ENCODE measurements at regions not wholly inside any gene's neighbourhood (a gene's known extent, or its start where the extent isn't known, plus 50 kb on each side); places are given as distances from the start of the nearest gene placed in this dataset.

GRCh38 chr2:35428548-35428947 lies 927.0 kb upstream of the CRIM1 start:
- peak; percentile 45 for DNase-seq

- DNase-seq = no peak
Measured at GRCh38 chr2:35421485-35421884, 934.1 kb upstream of the CRIM1 start.

- DNase-seq = no peak
Measured at GRCh38 chr2:35417293-35417692, 938.3 kb upstream of the CRIM1 start.

- DNase-seq = no peak
Measured at GRCh38 chr2:35416391-35417140, 939.0 kb upstream of the CRIM1 start.

- DNase-seq = no peak
Measured at GRCh38 chr2:35415942-35416341, 939.6 kb upstream of the CRIM1 start.

- DNase-seq = no peak
Measured at GRCh38 chr2:35415282-35415681, 940.3 kb upstream of the CRIM1 start.

GRCh38 chr2:35410431-35411061 lies 945.0 kb upstream of the CRIM1 start:
- DNase-seq = peak; percentile 53

GRCh38 chr2:35409762-35410161 lies 945.8 kb upstream of the CRIM1 start:
- no peak for DNase-seq

- DNase-seq = no peak
Measured at GRCh38 chr2:35408320-35408719, 947.3 kb upstream of the CRIM1 start.

GRCh38 chr2:35391736-35392442 lies 963.7 kb upstream of the CRIM1 start:
- DNase-seq = no peak

GRCh38 chr2:35378791-35379190 lies 976.8 kb upstream of the CRIM1 start:
- DNase-seq = no peak

GRCh38 chr2:35374845-35375244 lies 980.7 kb upstream of the CRIM1 start:
- no peak for DNase-seq

GRCh38 chr2:35365859-35366258 lies 989.7 kb upstream of the CRIM1 start:
- no peak for DNase-seq

- no peak for DNase-seq
Measured at GRCh38 chr2:35356332-35356731, 999.2 kb upstream of the CRIM1 start.

GRCh38 chr2:35355056-35355455 lies 1000.5 kb upstream of the CRIM1 start:
- no peak for DNase-seq

GRCh38 chr2:35347561-35347960 lies 1008.0 kb upstream of the CRIM1 start:
- no peak for DNase-seq

GRCh38 chr2:35343135-35343534 lies 1012.4 kb upstream of the CRIM1 start:
- DNase-seq = no peak

GRCh38 chr2:35339211-35339610 lies 1016.4 kb upstream of the CRIM1 start:
- DNase-seq = no peak

GRCh38 chr2:35337922-35338321 lies 1017.7 kb upstream of the CRIM1 start:
- no peak for DNase-seq

GRCh38 chr2:35314049-35314448 lies 1041.5 kb upstream of the CRIM1 start:
- no peak for DNase-seq

- DNase-seq = no peak
Measured at GRCh38 chr2:35301369-35301768, 1054.2 kb upstream of the CRIM1 start.

- DNase-seq = no peak
Measured at GRCh38 chr2:35298493-35298892, 1057.1 kb upstream of the CRIM1 start.

GRCh38 chr2:35297403-35297802 lies 1058.2 kb upstream of the CRIM1 start:
- no peak for DNase-seq

- no peak for DNase-seq
Measured at GRCh38 chr2:35294636-35295263, 1060.8 kb upstream of the CRIM1 start.
